GM18499 (cell line): ENCODE measurements at regions not wholly inside any gene's neighbourhood (a gene's known extent, or its start where the extent isn't known, plus 50 kb on each side); places are given as distances from the start of the nearest gene placed in this dataset.
"Not testable (repeated sequence)": the region's sequence is repeated elsewhere in the genome, so short reads cannot be mapped to it uniquely, and the experiment has no call there.

Experiments
- ATAC-seq: cut with Tn5 transposase; IDR thresholded peaks from one replicate; pipeline ENCODE4 v1.9.1; 2021; ENCODE audit warnings: moderate number of reproducible peaks; ENCODE audit not compliant: insufficient read depth, unreplicated experiment

DNA sequence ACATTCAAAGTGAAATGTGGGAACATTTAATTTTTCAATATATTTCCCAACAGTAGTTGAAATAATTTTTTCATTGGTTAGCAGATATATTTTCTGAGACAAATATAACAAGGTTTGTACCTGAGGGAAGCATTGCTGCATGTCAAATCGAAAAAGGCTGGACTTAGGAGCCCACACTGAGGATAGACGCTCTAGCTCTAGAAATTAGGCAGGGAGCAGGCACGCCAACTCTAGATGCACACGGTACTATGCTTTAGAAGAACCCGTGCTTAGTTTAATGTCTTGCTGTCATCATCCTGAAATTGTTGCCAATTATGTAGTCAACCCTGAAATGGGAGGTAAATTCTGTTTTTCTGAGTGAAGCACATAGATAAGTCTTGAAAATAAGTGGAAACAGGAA is 731.1 kb upstream of the ZNF804A start:
- no peak for ATAC-seq

DNA sequence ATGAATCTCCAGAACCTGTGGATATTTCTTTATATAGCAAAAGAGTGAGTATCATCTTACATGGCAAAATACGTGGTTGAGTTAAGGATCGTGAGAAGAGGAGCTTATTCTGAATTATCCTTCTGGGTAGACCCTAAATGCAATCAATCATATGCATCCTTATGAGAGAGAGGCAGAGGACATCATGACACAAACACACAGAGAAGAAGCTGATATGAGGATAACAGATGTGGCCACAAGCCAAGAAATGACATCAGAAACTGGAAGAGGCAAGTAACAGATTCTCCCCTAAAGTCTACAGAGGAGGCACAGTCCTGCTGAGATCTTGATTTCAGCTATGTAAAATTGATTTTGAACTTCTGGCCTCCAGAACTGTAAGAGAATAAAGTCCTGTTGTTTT is 730.2 kb upstream of the ZNF804A start:
- ATAC-seq = no peak

DNA sequence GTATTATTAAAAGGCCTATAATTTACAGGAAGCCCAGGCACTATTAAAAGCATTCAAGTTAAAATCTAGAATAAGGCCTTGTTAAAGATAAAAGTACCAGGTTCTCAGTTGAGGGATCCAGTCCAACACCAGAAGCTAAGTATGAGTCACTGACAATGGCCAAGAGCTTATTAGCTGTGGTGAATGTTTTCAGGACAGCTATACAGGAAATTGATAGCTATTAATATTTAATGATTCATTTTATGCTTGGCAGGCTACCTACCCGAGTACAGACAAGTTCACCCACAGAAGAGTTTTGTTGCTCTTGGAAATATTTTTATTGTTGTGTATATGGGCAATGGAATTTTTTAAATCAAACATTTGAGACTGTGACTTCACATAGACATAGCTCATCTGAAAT is 729.6 kb upstream of the ZNF804A start:
- ATAC-seq = no peak

DNA sequence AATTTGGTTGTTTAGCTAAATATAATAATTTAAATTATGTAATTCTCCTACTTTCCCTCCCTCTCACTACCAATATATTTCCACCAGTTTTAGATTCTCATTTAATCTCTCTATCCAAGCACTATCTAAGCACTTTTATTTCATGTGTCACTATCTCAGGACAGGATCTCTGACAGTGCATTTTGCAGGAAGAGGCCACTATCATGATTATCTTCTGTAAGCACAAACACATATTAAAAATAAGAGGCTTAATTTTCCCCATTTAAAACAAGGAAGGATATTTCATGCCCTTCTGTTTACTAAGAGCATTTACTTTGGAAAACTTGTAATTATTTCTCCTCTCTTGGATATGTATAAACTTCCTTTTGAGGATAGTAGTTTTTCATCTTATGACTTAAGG is 726.2 kb upstream of the ZNF804A start:
- no peak for ATAC-seq

DNA sequence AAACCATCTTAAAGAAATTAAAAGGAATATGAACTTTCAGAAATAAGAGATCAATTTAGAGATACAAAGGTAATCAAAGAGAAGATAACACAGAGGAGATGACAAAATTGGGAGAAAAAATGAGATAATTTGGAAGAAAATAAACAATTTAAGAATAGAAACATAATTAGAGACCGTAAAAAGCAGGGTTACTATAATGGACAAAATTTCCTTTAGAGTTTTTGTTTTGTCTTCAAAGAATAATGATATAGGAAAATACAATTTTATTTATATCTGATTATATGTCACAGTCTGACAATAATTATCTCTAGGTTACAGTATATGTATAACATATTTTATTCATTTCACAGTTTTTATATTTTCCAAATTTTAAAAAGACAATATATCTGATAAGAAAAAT is 716.4 kb upstream of the ZNF804A start:
- no peak for ATAC-seq

DNA sequence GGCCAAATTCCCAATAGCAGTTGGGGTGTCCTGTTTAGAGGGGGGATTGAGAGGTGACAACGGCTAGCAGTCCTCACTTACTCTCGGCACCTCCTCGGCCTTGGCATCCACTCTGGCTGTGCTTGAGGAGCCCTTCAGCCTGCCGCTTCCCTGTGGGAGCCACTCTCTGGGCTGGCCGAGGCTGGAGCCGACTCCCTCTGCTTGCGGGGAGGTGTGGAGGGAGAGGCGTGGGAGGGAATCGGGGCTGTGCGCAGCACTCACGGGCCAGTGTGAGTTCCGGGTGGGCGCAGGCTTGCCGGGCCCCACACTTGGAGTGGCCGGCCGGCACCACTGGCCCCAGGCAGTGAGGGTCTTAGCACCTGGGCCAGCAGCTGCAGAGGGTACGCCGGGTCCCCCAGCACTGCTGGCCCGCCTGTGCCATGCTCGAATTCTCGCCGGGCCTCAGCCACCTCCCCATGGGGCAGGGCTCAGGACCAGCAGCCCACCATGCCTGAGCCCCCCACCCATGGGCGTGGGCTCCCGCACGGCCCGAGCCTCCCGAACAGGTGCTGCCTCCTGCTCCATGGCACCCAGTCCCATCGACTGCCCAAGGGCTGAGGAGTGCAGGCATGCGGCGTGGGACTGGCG is 705.9 kb upstream of the ZNF804A start:
- ATAC-seq = no peak

DNA sequence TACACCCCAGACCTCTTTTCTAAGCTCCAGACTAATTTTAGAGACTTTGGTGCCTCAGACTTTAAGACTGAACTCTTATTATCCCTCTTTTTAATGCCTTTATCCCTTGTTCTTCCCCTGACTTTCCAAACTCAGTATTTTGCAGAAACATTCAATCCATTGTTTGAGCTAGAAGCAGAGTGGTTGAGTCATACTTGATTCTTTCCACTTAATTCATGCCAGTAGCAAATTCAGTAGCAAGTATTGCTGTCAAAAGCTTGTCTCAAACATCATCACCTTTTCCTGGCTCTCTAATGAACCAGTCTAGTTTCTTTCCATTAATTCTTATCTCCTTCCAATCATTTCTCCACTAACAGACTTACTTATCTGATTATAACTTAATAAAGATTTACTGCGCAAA is 699.7 kb upstream of the ZNF804A start:
- no peak for ATAC-seq

DNA sequence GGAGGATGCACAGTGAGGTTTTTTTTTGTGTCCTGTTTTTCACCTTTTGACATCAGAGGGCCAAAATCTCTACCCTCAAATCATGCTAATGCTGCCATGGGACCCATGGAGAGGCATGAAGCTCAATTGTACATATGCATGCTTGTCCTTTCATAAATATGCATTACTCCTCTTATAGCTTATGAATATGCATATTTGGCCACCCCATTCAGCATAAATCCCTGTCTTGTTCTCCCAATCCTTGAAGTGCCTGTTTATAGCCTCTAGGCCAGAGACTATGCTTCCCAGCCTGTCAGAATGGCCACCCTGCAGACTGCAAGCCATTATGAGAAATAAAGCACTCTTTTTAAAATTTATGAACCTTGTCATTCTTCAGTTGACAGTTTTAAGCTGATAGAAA is 696.4 kb upstream of the ZNF804A start:
- ATAC-seq = no peak

DNA sequence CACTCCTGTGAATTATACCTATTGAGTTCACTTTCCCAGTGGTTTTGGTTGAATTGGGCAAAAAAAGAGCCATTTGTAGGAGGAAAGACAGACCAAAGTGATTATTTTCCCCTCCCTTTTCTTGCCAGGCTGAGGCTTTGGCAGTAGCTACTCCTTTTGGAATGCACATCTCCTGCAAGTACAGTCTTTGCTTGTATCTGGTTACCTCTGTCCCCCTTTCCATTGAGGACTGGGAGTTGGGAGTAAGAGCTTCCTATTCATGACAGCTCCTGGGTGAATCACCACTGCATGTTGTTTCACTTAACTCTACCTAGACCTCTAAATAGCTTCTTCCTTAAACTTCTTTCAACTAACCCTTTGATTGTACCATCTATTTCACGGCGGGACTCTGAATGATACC is 695.3 kb upstream of the ZNF804A start:
- no peak for ATAC-seq

DNA sequence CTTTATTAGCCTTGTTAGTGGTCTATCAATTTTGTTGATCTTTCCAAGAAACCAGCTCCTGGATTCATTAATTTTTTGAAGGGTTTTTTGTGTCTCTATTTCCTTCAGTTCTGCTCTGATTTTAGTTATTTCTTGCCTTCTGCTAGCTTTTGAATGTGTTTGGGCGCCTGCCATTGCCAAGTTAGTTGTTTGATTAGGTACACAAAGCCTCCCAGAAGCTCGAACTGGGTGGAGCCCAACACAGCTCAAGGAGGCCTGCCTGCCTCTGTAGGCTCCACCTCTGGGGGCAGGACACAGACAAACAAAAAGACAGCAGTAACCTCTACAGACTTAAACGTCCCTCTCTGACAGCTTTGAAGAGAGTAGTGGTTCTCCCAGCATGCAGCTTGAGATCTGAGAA is 682.3 kb upstream of the ZNF804A start:
- not testable (repeated sequence) for ATAC-seq

DNA sequence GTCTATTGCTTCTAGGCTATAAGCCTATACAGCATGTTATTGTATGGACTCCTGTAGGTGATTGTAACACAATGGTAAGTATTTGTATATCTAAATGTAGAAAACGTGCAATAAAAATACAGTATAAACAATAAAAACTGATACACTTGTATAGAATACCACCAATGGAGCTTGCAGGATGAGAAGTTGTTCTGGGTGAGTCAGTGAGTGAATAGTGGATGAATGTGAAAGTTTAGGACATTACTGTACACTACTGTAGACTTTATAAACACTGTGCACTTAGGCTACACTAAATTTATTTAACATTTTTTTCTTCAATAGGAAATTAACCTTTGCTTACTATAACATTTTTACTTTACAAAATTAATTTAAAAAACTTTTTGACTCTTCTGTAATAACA is 679.2 kb upstream of the ZNF804A start:
- no peak for ATAC-seq

DNA sequence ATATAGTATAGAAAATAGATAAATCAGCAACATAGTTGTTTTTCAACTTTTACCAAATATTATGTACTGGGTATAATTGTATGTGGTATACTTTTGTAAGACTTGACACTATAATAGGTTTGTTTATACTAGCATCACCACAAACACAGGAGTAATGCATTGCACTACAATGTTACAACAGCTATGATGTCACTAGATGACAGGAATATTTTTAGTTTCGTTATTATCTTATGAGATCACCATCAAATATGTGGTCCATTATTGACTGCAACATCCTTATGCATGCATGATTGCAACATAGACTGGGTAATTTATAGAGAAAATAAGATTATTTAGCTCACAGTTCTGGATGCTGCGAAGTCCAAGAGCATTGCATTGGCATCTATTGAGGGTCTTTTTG is 678.4 kb upstream of the ZNF804A start:
- ATAC-seq = no peak

DNA sequence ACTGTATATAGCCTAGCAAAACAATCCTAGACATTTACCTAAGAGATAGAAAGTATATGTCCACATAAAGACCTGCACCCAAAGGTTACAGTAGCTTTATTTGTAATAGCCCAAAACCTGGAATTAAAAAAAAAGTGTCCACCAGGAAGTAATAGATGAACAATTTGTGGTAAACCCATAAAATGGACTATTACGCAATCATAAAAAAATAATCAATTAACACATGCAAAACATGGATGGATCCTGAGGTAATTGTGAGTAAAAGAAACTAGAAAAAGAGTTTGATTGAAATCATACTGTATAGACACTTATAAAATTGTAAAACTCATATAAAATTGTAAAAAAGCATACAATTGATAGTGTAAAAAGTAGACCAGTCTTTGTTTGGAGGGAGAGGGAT is 673.0 kb upstream of the ZNF804A start:
- no peak for ATAC-seq

DNA sequence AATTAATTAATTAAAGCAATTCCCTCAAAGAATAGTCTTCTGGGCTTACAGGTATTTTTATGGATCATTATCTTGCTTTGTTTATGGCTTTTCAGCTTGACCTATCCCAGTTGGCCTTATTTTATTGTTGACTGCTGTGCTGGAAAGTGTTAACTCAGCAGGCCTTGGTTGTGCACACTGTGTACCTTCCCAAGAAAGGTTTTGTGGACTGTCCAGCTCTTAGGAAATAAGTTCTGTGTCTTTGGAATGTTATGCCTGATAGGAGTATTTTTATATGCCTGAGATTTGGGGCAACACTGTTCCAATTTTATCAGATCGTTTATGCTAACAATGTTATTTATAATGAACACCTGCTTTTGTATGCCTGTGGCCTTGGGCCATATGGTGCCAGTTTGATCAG is 671.9 kb upstream of the ZNF804A start:
- no peak for ATAC-seq

DNA sequence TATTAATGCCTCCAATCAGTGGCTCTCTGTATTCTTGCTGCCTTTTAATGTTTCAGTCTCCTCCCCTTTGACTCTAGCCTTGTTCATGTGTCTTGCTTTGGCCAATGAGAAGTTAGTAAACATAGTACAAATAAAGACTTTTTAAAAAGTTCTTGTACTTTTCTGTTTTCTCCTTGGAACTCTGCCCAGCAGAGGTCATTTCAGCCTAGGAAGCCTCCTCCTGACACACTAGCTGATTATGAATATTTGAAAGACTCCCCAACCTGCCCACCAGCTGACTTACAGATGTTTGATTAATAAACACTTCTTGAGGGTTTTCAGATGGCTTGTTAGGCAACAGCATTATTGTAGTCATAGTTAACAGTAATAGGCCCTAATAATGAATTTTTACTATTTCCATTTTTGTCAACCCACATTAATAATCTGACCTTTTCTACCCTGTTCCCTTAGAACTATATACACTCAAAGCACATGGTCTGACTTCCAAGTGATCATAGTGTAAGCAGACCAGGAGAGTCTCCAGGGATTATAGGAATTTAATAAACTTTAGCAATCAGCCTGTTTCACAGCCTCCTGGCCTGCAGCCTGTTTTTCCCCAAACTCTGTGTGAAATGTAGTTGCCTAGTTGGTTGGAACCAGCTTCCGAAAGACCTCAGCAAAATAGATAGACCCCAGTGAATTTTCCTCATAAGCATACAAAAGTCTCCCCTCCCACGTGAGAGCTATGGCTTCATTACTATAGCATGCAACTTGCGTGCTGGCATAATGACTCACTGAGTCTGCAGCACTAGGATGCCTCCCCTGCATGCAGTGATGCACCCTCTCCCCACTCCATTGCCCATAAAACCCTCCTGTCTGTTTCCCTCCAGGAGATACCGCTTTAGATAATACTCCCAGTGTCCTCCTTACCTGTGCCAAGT is 670.7 kb upstream of the ZNF804A start:
- ATAC-seq = no peak

DNA sequence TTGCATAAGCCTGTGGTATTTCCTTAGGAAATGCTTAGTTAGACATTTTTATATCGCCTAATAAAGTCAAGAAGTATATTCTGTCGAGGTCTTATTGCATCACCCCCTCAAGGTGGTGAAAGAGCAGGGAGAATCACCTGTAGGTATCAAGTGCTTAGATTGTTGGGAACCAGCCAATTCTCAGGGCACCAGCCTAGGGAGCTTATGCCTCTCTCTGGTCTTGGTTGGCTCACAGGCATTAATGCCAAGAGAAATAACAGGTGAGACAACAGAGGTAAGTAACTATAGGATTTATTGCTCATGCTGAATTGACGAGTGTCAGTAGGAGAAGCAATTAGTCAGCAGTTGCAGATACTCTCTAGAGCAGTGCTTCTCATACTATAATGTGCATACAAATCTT is 663.3 kb upstream of the ZNF804A start:
- no peak for ATAC-seq

DNA sequence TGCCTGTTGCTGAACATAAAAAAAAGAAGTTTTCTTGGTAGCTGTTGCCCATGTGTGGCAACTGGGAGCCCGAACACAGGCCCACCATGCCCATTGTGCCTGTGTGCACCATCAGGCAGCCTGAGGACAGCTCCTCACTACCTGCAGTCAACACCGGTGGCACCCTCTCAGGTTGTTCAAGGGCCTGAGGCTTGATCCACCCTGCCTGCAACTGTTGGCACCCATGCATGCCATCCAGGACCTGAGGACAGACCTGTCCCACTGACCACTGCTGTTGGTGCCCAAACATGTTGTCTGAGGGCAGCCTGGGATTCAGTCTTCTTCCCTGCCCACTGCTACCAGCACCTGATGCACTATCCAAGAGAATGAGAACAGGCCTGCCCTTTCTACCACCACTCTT is 661.1 kb upstream of the ZNF804A start:
- ATAC-seq = no peak

DNA sequence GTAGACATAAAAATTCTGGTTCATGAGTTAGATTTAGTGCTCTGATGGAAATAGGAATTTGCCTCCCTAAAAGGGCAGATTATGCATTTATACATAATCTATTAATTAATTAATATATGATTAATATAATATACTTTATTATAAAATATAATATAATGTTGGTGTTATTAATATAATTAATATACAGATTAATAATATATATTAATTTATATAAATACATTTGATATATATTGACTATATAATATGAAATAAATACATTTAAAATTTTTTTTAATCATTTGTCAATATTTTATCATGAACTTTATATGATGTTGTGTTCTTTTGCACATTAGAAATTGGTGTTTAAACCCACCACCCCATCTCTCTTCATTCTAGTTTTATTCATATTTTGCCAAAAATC is 652.1 kb upstream of the ZNF804A start:
- no peak for ATAC-seq

DNA sequence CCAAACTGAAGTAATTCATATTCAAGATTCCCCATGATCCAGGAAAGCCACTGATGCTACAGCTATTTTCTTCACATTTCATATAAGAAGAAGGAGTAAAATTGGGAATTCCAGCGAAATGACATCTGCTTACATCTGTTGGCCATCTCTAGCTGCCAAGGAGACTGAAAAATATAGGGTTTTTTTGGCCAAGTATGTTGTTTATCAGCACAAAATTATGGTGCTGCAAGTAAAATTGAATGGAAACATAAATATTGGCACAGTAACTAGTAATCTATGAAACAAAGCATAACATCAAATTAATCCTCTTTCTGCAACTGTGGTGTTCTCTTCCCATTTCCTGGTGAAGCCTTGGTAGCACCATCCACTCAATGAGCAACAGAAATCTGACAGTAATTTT is 649.5 kb upstream of the ZNF804A start:
- ATAC-seq = no peak

DNA sequence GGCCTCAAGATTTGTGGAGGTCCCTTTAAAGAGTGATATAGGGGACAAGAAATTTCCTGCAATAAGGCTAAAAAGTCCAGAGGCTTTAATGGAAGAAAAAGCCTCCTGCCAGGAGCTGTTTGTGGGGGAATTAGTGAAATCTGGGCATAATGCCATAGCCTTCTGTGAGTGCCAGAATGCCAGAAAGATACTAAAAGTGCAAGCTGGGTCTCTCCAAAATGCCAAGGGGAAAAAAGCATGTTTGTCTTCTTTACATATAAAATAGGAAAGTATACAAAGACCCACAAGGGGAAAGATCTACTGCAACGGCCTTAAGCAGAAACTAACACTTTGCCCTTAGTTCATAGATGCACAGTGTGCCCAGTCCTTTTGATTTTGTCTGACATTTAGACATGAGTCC is 647.7 kb upstream of the ZNF804A start:
- no peak for ATAC-seq

DNA sequence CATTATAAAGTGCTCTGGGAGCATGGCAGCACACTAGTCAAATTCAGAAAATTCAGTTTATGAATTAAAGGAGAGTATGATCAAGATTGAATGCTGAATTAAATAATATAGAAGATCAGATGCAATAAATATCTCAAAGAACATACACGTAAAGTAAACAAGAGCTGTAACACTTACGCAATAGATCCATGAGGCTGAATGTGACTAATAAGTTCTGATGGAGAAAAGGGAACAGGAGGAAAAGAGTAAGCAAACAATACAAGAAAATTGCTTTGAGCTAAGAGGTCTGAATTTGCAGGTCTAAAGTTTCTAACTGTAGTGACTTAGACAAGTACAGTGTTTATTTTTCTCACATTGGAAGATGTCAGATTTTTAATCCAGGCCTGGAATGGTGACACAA is 646.7 kb upstream of the ZNF804A start:
- no peak for ATAC-seq

DNA sequence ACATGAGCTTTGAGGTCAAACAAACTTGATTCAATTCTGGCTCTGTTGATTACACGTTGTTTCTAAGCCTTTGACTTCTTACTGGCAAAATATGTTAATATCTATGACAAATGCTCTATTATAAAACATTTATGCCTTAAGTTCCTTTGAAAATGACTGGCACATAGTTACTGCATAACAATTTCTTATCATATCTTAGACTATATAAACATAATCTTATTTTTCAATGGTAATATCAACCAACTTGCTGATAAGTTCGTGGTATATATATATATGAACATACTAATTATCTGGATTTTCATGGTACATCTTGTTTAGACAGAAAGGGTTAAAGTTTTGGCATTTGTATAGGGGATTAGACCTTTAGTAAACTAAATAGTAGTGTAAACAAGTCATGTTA is 645.6 kb upstream of the ZNF804A start:
- no peak for ATAC-seq
